HuH-7.5 (cell line): ENCODE measurements at regions not wholly inside any gene's neighbourhood (a gene's known extent, or its start where the extent isn't known, plus 50 kb on each side); places are given as distances from the start of the nearest gene placed in this dataset.
"Not testable (repeated sequence)": the region's sequence is repeated elsewhere in the genome, so short reads cannot be mapped to it uniquely, and the experiment has no call there.

Experiments used
- DNase-seq: peaks from one replicate; pipeline ENCODE4 v3.0.0; 2011; ENCODE audit warnings: low spot score

DNA sequence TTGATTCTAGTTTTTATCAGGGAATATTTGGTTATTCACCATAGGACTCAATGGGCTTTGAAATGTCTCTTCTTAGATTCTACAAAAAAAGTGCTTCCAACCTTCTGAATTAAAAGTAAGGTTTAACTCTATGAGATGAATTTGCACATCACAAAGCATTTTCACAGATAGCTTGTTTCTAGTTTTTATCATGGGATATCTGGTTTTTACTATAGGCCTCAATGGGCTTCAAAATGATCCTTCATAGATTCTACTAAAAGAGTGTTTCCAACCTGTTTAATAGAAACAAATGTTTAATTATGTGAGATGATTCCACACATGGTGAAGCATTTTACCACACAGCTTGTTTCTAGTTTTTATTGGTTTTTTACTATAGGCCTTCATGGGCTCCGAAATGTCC, 560.7 kb downstream of the KCNJ18 start:
- no peak for DNase-seq

DNA sequence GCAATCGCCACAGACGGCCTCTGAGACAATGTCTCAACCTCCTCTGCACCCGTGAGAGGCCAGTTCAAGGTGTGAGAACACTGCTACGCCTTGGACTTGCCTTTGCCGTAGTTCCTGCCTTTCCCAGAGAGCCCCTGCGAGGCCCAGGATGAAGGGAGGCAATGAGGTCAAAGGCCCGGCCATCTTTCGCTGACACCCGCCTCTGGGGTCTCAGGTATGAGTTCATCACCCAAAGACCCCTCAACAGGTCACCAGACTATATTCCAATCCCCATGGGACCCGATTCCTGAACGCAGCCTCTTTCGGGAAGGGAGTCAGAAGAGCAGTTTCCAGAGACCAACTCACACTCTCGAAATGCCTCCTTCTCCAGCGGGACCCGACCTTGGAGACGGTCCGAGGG, 573.5 kb downstream of the KCNJ18 start:
- DNase-seq: no peak

DNA sequence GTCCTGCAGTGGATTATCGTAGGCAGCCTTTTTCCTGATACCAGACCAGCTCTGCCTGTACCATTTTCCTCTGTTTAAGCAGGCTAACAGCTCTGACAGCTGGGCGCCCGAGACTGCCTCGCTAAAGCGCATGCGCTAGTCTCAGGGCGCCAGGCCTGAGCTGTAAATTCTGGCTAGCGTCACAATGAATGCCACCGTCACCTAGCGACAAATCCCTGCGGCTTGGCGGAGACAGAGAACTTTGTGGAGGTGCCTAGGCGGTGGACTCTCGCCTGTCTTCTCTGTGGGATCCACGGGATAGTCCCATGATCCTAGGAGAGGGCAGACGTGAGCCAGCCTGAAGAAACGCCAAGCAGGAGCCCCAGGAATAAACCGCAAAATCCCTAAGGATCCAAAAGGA, 573.9 kb downstream of the KCNJ18 start:
- no peak for DNase-seq

DNA sequence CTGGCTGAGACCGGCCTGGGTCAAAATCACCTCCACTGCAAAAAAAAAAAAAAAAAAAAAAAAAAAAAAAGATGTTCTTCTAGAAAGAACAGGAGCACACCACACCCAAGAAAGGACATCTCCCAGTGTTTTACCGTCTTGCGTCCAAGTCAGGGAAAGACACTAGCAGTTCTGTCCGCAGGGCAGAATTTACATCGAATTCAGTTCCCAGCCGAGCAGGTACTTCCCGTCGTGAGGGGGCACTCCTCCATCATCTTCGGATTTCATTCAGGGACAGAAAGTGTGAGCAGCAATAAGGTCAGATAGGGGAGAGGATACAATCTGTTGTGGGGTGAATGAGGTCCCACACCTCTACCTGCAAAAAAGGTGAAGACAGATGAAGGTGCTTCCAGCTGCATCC, 574.7 kb downstream of the KCNJ18 start:
- DNase-seq: no peak

DNA sequence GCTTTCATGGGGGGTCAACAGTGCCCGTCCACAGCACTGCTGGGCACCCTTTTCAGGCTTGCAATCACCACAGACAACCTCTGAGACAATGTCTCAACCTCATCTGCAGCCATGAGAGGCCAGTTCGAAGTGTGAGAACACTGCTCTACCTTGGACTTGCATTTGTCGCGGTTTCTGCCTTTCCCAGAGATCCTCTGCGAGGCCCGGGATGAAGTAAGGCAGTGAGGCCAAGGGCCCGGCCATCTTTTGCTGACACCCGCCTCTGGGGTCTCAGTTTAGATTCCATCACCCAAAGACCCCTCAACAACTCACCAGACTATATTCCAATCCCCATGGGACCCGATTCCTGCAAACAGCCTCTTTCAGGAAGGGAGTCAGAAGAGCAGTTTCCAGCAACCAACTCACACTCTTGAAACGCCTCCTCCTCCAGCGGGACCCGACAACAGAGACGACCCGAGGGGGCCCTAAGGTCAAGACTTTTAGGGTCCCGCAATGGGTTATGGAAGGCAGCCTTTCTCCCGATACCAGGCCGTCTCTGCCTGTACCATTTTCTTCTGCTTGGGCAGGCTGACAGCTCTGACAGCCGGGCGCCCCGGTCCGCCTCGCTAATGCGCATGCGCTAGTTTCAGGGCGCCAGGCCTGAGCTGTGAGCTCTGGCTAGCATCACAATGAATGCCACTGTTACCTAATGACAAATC, 576.0 kb downstream of the KCNJ18 start:
- no peak for DNase-seq

DNA sequence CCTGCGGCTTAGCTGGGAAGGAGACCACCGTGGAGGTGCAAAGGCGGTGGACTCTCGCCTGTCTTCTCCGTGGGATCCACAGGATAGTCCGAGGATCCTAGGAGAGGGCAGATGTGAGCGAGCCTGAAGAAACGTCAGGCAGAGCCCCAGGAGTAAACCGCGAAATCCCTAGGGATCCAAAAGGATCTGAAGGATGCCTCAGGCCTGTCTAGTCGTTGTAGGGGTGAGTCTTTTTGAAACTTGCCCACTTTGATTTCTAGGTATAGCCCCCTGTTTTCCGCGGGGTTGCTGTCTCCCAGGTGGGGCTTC, 576.5 kb downstream of the KCNJ18 start:
- no peak for DNase-seq

DNA sequence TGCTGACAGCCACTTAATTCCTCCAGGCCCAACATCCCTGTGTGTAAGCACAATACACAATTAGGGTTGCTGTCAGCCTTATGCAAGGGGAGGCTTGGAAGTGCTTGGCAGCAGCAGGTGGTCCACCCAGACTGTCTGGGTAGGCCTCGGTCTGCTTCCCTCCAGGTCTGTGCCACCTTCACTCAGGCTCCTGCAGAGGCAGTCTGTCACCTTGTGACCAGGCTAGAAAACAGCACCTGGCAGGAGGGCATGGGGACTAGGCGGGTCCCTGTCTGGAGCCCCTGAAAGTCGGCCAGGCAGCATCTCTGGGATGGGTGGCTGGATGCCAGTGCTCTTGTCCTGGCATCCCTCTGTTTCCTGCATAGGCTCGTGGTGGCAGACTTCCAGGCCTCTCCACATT, 578.1 kb downstream of the KCNJ18 start:
- DNase-seq: no peak

DNA sequence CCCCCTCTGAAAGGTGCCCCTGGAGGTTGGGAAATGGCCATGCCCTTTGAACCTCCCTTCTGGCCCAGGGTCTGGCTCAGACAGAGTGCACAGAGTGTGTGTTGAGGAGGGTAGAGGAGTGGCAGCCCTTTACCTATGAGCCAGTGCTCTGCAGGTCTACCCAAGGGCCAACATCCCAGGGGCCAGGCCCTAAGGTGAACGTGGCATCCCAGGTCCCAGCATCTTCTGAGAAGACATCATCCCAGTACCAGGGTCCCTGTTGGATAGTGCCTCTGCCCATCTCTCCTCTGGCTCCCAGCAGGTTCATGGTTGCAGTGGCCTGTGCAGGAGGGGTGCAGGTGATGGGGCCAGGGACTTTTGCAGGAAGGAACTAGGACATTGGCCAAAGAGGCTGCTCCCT, 578.5 kb downstream of the KCNJ18 start:
- not testable (repeated sequence) for DNase-seq

DNA sequence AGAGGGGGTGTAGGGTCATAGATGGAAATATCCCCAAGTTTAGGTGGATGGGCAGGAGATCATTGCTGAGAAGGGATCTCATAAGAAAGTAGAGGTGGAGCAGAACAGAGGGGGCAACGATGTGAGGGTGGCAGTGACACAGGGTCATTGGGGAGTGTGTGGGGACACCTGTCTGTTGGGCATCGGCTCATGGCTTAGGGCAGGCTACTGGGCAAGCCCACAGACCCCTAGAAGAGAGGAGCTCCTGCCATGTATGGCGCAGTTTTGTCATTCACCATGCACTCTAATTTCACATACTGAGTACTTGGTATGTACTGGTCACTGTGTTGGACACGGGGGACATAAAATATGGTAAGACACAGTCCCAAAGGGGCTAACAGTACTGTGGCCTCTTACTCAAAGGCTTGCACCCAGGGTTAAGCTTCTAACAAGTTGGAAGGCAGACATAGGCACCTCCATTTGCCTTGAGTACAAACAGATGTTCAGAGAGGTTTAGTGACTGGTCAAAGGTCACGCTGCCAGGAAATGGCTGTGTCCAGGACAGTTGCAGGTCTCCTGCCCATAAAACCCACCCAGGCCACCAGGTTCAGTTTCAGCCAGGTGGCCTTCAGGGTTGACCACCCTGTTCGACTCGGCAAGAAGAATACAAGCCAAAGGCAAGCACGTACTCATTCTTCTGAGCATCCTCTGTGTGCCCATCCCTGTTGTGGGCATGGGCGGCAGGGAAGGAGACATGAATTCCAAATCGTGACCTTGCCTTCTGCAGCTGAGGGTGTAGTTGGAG, 580.2 kb downstream of the KCNJ18 start:
- DNase-seq: no peak

DNA sequence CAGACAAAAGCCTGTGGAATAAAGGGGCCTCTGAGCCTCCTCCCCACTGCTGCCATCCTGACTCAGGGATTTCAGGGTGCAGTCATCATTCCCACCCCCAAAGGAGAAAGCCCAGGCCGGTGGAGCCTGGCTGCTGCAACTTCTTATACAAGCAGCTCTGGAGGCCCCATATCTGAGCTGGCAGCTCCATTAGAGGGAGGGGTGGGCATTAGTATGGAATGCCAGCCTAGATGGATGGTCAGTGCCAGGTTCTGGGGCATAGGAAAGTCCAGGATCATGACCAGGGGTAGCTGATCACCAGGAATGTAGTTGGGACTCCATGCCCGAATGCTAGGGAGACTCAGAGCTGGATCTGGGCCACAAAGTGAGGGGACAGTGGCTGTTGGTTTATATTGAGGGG, 581.0 kb downstream of the KCNJ18 start:
- no peak for DNase-seq

DNA sequence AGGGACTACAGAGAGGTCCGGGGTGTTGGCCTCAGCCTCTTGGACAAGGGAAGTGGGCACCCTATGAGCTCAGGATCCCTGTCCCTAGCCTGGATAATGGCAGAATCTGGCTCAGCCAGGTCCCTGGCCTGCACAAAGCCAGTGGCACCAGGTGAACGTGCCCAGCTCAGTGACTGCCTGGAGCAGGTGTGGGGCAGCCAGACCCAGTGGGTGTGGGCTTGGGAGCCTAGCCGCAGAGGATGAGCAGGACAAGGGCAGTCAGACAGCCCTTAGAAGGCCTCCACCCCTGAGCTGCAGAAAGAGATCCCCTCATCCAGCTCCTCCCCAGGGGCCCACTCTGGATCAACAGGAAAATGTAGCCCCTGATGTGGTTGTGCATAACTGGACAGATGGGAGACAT, 585.3 kb downstream of the KCNJ18 start:
- DNase-seq: no peak

DNA sequence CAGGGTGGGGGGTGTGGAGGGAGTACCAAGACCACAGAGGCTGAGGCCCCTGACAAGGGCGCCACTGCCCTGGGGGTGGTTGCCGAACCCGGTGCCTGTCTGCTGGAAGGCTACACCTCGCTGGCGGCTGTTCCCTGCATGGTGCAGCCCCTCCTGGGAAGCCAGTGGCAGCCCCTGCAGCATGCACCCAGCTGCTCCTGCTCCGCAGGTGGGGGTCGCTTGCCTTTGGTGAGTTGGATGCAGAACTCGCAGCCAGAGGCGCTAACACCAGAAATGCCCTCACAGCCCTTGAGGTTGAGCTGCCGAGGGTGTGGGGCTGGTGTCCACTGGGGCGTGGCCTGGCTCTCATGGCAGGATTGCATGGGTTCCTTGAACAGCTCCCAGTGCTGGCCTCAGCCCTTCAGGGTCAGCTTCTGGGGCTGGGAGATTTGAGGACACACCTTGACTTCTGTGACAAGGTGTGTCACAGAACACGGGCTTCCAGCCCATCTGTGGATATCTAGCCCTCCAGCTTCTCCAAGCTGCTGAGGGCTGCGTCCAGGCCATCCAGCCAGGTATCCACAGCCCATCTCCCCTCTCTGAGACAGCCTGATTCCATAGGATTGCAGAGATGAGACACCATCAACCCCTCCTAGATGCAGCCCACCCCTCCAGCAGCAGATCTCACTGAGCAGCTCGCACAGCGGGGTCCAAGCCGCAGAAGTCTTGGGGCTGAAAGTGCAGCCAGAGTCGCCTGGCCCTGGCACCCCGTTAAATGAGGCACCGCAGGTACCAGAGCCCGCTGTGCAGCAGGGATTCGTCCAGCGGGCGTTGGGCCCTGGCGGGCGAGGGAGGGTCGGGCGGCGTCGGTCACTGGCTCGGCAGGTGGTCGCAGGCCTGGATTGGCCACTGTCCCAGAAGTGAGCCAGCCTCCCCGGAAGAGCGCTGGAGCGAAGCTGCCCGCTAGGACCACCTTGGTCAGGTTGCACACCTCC, 586.3 kb downstream of the KCNJ18 start:
- no peak for DNase-seq

DNA sequence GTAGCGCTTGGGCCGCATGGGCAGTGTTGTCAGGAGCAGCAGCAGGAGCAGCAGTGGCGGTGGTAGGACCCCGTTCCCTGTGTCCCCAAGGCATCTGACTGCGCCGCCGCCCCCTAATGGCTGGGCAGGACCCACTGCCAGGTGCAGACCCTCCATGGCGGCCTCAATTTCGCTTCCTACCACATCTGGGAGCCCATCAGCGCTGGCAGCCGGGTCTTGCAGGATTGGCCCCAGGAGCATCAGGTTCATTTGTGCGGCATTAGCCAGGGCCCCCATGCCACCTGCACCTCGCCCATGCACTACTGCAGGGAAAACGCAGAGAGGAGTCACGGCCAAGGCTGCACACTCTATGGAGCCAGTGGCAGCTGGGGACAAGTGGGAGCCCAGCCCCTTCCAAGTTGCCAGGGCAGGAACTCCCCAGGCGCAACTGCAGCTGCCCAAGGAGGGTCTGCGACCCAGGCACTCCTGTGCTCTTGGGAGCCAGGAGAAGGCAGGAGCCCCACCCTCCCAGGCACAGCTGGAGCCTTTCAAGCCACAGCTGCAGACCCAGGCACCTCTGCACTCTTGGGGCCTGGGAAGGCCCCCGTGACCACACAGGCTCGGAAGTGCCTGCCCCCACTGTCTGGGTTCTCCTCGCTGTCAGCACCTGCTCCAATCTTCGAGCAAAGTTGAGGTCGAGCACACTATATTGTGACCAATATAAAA, 594.2 kb downstream of the KCNJ18 start:
- DNase-seq: no peak

DNA sequence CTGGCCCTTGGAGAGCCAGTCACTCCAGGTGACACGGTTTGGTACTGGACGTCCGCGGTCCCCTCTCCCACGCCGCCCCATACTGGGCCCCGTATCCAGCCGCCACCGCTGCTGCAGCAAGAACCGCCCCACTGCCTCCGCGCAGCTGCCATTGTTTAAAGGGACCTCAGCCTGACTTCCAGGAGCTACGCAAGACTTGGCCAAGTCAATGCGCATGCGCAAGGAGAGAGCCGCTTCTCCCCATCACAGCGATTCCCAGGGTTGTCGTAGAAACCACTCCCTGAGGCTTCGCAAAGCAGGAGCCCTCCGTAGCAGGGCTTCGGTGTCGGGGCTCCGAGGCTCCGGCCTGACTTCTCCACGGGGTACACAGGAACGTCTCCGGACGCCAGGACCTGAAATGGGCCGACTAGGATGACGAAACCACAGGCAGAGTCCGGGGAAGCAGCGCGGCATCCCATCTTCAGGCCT, 606.2 kb downstream of the KCNJ18 start:
- DNase-seq: not testable (repeated sequence)

DNA sequence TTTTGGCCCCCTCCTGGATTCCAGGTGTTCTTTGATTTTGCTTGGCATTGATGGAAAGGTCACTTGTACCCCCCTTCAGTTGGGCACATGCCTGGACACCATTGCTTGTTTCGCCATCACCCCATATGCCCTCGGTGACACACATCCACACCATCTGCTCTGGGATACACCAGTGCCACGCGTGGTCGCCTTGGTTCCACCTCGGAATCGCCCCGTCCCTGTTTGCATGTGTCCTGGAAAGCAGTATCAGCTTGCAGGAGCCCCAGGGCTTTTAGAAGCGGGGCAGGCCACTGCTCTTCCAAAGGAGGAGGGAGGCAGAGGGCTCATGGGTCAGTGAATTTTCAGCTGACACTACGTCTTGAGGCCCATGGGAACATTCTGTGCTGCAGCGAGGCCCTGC, 607.9 kb downstream of the KCNJ18 start:
- no peak for DNase-seq

DNA sequence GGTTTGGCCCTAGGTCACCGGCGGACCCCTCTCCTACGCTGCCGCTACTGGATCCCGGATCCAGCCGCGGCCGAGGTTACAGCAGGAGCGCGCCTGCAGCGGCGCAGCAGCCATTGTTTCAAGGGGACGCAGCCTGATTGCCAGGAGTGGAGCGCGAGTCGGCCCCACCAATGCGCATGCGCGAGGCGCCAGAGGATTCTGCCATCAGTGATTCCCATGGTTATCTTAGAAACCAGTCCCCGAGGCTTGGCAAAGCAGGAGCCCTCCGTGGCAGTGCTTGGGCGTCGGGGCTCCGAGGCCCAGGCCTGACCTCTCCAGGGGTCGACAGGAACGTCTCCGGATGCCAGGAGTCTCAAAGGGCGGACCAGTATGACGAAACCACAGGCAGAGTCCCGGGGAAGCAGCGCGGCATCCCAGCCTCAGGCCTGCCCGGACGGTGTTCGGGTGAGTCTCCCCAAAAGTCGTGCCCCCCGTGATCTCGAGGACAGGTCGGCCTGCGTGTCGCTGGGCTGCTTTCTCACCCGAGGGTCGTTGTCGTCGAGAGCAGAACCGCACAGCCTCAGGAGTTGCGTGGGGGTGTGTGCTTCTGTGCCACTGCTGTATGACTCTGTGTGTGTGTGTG, 608.5 kb downstream of the KCNJ18 start:
- DNase-seq: no peak

DNA sequence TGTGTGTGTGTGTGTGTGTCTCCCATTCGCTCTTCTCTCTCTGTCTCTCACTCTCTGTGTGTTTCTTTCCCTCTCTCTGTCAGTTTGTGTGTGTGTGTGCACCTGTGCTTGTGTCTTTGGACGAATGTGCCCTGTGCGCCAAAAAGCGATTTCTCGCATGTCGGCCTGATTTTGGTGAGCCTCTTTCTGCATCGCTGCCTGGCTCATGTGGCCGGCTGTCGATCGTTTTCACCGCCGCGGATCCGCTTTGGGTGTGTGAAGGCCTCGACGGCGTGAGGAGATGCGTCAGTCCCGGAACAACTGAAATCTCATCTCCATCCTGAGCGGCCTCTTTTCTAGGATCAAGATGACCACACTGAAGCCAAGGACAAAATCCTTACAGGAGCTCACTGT, 609.0 kb downstream of the KCNJ18 start:
- DNase-seq: no peak

DNA sequence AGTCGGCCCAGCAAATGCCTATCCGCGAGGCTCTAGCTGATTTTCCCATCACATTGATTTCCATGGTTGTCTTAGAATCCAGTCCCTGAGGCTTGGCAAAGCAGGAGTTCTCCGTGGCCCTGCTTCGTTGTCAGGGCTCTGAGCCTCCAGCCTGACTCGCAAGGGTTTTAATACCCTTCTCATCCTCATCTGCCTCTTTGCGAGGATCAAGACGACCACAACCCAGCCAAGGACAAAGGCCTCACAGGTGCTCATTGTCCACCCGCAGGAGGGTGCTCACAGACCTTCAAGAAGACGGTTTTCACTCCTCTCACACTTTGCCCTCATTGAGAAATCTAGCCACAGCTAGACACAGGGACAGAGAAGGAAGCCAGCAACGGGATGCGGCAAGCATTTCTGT, 610.8 kb downstream of the KCNJ18 start:
- DNase-seq: no peak

DNA sequence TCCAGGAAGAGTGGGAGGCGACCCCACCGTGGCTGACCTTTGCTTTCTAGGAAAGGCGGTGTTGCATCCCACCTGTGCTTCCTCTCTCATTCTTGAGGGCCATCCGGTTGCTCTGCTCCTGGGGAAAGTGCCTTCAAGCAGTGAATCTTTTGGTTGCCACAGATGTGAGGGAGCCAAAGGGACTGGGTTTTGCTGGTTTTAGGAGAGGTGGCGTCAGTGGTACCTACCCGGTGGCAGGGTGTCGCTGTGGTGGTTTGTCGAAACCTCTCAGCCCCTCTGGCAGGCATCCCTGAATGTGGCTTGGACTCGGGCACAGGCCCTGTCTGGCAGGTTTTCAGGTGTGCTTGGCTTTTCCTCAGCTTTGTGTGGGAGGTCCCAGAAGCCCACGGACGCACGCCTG, 611.5 kb downstream of the KCNJ18 start:
- DNase-seq: no peak

DNA sequence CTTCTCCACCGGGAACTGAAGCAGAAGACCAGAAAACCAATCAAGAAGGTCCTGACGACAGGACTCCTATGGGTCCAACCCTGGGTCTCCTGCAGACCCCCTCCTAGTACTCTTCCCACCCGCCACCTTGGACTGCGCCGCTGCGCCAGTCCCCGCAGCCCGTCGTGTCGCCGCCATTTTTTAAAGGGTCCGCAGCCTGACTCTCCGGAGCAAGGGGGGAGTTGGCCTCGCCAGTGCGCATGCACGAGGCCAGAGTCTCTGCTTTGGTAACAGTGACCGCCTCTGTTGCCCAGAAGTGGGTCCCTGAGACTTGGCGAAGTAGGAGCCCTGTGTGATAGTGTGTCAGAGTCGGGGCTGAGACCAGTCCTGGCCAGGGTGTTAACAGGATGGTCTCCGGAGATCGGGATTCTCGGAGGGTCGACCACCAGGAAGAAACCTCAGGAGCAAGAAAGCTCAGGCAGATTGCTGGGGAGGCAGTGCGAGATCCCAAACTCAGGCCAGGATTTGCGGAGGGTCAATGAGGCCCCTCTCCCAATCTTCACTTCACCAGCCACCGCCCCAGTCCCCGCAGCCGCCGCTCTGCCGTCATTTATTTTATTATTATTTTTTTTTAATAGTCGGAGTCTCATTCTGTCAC, 612.5 kb downstream of the KCNJ18 start:
- DNase-seq: no peak
